Kidney epithelial cell (primary cell): ENCODE measurements at regions not wholly inside any gene's neighbourhood (a gene's known extent, or its start where the extent isn't known, plus 50 kb on each side); places are given as distances from the start of the nearest gene placed in this dataset.

ENCODE experiments used
- DNase-seq: peaks from one replicate; pipeline ENCODE4 v3.0.0-alpha.2; 2010; ENCODE audit warnings: low read depth
- H3K27me3 ChIP-seq: 2 replicates; pipeline ENCODE4 v1.6.0; 2011; ENCODE audit warnings: low read length; ENCODE audit not compliant: control insufficient read depth, insufficient read depth
- H3K36me3 ChIP-seq: 2 replicates; pipeline ENCODE4 v1.5.1; 2011; ENCODE audit warnings: low read length; ENCODE audit not compliant: control insufficient read depth, insufficient read depth
- H3K4me3 ChIP-seq: 2 replicates; pipeline ENCODE4 v1.5.1; 2011; ENCODE audit warnings: low read depth, mild to moderate bottlenecking, control low read depth, low read length
- TF ChIP-seq, protein P1 (sequence below): IDR thresholded peaks from 2 replicates; pipeline ENCODE4 v1.5.1; 2011; ENCODE audit warnings: mild to moderate bottlenecking, moderate library complexity, low read length, control low read depth, inconsistent platforms; ENCODE audit not compliant: insufficient read depth, poor library complexity, severe bottlenecking

DNA sequence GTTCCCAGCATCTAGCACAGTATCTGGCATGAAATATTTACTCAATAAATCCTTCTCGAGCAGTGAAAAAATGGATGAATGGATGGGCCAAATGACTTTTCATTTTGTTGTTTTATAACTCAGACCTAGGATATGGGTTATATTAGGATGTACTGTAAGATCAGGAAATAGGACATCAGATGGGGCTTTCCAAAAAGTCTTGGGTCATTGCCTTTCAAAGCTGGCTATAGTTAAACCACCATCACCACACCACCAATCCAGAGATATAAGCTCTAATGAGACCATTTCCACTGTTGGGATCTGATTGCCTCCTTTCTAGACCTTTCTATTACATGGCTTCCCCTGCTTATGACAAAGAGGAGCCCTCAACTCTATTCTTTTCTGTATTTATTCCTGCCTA, 525.0 kb upstream of the TCF4 start:
- no peak for DNase-seq
- TF ChIP-seq, protein P1, sequence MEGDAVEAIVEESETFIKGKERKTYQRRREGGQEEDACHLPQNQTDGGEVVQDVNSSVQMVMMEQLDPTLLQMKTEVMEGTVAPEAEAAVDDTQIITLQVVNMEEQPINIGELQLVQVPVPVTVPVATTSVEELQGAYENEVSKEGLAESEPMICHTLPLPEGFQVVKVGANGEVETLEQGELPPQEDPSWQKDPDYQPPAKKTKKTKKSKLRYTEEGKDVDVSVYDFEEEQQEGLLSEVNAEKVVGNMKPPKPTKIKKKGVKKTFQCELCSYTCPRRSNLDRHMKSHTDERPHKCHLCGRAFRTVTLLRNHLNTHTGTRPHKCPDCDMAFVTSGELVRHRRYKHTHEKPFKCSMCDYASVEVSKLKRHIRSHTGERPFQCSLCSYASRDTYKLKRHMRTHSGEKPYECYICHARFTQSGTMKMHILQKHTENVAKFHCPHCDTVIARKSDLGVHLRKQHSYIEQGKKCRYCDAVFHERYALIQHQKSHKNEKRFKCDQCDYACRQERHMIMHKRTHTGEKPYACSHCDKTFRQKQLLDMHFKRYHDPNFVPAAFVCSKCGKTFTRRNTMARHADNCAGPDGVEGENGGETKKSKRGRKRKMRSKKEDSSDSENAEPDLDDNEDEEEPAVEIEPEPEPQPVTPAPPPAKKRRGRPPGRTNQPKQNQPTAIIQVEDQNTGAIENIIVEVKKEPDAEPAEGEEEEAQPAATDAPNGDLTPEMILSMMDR: no peak
- Histone ChIP-seq H3K27me3 (no peaks in the 10 kb centered on the region), H3K36me3 (no peaks in the 10 kb centered on the region), H3K4me3 (no peak overlapping the region)

DNA sequence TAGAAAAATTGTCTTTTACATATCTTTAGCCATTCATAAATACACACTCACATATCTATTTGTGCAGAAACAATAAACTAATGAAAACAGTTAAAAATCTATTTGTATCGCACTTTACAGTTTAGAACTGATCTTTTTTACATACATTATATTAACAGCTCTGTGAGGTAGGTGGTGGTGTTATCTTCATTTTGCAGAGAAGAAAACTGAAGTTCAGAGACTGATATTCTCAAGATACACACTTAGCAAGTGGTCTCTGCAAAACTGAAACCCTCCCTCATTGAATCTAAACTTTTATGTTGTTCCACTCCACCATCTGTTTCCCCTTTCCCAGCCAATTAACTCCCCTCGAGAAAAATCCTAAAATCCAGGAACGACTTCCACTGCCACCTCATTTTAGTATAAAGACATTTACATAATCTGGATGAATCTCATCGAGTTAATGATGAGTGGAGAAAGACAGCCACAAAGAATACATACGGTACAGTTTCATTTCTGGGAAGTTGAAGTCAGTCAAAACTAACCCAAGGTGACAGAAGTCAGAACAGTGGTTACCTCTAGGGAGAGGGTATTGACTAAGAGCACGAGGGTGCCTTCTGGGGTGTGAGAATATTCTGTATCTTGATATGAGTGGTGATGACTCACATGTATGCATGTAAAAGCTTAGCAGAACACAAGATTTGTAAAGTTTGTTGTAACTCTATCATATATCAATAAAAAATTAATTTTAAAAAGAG, 524.2 kb upstream of the TCF4 start:
- no peak for DNase-seq

DNA sequence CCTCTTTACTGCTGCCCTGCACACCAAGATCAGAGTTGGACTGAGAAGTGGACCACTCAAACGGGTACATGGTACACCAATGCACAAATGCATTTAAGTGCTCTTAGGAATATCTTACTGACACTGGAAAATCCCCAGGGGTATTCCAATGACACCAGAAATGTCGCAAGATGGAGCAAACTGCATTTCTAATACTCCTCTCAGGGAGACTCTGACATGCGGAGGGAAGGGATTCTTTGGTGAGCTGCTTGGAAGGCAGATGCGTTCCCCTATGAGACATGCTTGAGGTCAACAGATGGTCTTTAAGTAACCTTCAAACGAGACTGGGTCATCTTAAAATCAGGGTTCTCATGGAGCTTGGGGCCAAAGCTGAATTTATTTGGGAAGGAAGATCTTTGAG, 521.8 kb upstream of the TCF4 start:
- H3K27me3 ChIP-seq: no peaks in the 10 kb centered on the region
- TF ChIP-seq, protein P1: no peak
- H3K36me3 ChIP-seq: no peaks in the 10 kb centered on the region
- no peak overlapping the region for H3K4me3 ChIP-seq
- no peak for DNase-seq

More for the DNA sequence above, 524.2 kb upstream of the TCF4 start:
- Histone ChIP-seq H3K36me3 (no peaks in the 10 kb centered on the region), H3K4me3 (no peak overlapping the region), H3K27me3 (no peaks in the 10 kb centered on the region)
- TF ChIP-seq, protein P1: no peak

DNA sequence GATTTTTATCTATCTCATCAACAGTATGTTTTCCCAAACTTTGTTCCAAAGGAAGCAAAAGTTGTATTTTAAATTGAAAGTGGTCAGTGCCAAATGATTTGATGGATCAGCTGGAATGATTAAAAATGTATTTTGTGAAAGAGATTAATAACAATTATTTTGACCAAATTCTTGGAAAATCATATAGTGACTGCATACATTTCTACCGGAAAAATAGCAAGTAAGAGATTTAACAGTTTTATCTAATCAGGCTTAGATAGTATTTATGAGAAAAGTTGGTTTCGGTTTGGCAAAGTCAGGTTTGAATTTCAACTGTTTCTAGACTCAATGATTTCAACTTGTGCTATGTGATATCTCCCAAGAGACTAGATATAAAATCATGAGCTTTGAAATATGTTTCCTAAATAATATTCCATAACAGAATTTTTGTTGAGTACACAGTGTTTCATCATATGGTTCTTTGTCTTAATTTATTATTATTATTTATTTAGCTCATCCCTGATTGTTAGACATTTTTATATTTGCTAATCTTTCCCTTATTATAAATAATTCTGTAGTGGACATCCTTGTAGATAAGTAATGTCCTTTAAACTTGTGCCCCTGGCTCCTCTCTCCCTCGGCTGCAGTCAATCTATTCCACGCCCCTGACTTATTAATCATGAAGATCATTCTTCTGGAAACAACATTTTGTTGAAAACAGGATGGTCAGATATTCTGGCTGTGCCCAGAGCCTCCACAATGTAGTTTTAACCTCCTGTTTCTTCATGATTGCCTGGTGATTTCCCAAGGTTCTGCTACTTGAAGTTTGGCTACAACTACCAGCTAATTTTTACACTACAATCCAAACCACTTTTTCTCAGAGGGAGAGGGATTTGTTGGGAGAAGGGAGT, 520.7 kb upstream of the TCF4 start:
- no peaks in the 10 kb centered on the region for H3K36me3 ChIP-seq
- DNase-seq: no peak
- no peak overlapping the region for H3K4me3 ChIP-seq
- TF ChIP-seq, protein P1: no peak
- no peaks in the 10 kb centered on the region for H3K27me3 ChIP-seq

DNA sequence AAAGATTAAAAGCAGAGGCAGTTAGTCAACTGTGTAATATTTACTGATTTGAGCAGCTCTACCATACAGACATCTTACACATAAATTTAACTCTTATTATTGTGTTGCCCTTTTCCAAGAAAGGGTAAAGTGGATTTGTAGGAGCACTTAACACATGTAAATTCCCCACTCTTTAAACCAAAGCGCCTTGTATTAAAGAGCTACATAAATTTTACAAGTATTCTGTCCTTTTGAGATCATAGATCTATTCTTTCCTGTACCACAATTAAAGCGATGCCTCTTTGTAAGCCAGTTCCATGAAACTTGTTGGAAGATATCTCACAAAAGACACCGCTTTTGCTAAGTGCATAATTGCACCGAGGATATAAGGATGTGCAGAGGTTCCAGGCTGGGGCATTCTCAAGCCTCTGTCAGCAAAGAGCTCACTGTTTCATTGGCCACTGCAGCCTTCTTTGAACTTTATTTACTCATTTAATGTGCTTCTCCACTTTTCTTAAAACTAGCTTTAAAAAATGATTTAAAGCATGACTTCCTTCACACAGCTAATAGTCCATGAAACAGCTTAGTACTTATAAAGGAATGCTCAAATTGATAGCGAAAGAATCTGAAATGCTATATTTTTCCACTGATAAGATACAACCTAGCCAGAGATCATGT, 520.0 kb upstream of the TCF4 start:
- no peak for DNase-seq
- Histone ChIP-seq H3K36me3 (no peaks in the 10 kb centered on the region), H3K4me3 (no peak overlapping the region), H3K27me3 (no peaks in the 10 kb centered on the region)
- TF ChIP-seq, protein P1: no peak
